ENCODE measurements at regions not wholly inside any gene's neighbourhood (a gene's known extent, or its start where the extent isn't known, plus 50 kb on each side); places are given as distances from the start of the nearest gene placed in this dataset.

DNA sequence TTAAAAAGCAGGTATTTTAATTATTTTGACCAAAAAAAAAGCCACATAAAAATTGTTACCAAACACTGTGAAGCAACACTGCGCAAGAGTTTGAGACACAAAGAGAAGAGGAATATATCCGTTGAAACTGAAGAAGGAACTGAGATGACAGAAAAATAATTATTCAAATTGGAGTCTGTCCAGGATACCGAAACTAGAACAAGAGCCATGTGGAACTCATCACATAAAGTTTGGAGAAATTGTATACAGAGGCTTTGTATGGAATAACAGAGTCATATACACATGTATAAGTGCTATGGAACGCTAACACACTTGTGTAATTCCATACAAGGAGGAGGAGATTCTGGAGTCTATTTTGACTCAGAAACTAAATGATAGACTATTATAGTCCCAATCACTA is 675.1 kb upstream of the ADGRL2 start:
- TF ChIP-seq, protein P1, sequence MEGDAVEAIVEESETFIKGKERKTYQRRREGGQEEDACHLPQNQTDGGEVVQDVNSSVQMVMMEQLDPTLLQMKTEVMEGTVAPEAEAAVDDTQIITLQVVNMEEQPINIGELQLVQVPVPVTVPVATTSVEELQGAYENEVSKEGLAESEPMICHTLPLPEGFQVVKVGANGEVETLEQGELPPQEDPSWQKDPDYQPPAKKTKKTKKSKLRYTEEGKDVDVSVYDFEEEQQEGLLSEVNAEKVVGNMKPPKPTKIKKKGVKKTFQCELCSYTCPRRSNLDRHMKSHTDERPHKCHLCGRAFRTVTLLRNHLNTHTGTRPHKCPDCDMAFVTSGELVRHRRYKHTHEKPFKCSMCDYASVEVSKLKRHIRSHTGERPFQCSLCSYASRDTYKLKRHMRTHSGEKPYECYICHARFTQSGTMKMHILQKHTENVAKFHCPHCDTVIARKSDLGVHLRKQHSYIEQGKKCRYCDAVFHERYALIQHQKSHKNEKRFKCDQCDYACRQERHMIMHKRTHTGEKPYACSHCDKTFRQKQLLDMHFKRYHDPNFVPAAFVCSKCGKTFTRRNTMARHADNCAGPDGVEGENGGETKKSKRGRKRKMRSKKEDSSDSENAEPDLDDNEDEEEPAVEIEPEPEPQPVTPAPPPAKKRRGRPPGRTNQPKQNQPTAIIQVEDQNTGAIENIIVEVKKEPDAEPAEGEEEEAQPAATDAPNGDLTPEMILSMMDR (IDR thresholded peaks at IDR 0.05) = no peak
- H3K27me3 ChIP-seq = no peaks in the 10 kb centered on the region
- peaks cover 32 to 52% of the 10 kb centered on the region in 2 experiments for H3K4me1 ChIP-seq (ENCODE audit: control insufficient read depth in 1 of 2, insufficient read depth in 1 of 2, low read depth in 1 of 2, low read length in 1 of 2)
- no peaks in the 10 kb centered on the region for H3K9me3 ChIP-seq
- H3K27ac ChIP-seq = peak overlapping the region; percentile 72
- no peaks in the 10 kb centered on the region for H3K36me3 ChIP-seq
- H3K4me3 ChIP-seq (ENCODE audit: low read depth in 1 of 2, low read length in 1 of 2) = peak overlapping the region; percentile 41 to 42

GRCh38 chr1:81121306-81121705 is 679.4 kb upstream of the ADGRL2 start:
- Histone ChIP-seq H3K27ac (peak overlapping the region; percentile 70), H3K36me3 (no peaks in the 10 kb centered on the region), H3K4me3 (ENCODE audit: low read depth in 1 of 2, low read length in 1 of 2) (no peak overlapping the region), H3K4me1 (ENCODE audit: control insufficient read depth in 1 of 2, insufficient read depth in 1 of 2, low read depth in 1 of 2, low read length in 1 of 2) (peaks cover 33 to 53% of the 10 kb centered on the region in 2 experiments), H3K27me3 (no peaks in the 10 kb centered on the region), H3K9me3 (no peaks in the 10 kb centered on the region)
- TF ChIP-seq, protein P1 (IDR thresholded peaks at IDR 0.05) = no peak

DNA sequence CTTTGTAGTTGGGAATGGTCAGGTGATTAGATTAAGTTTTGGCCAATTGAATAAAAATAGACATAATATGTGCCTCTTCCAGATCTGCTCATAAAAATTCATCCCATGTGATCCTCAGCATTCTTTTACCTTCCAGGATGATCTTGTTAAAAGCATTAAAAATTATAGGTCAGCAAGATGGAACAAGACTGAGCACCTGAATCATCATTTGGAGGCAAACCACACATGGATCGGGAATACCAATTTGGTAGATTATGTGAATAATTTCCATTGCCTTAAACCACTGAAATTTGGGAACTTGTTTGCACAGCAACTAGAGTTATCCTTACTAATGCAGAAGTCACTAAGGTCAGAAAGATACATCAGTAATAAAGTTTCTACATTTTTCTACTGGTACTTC is 681.4 kb upstream of the ADGRL2 start:
- Histone ChIP-seq H3K27me3 (no peaks in the 10 kb centered on the region), H3K9me3 (no peaks in the 10 kb centered on the region), H3K4me3 (ENCODE audit: low read depth in 1 of 2, low read length in 1 of 2) (no peak overlapping the region), H3K27ac (no peak overlapping the region), H3K4me1 (ENCODE audit: control insufficient read depth in 1 of 2, insufficient read depth in 1 of 2, low read depth in 1 of 2, low read length in 1 of 2) (peaks cover 17 to 33% of the 10 kb centered on the region in 2 experiments), H3K36me3 (no peaks in the 10 kb centered on the region)
- TF ChIP-seq, protein P1 (IDR thresholded peaks at IDR 0.05) = no peak

GRCh38 chr1:81118550-81118949 is 682.2 kb upstream of the ADGRL2 start:
- Histone ChIP-seq H3K4me1 (ENCODE audit: control insufficient read depth in 1 of 2, insufficient read depth in 1 of 2, low read depth in 1 of 2, low read length in 1 of 2) (peaks cover 17 to 32% of the 10 kb centered on the region in 2 experiments), H3K36me3 (no peaks in the 10 kb centered on the region), H3K4me3 (ENCODE audit: low read depth in 1 of 2, low read length in 1 of 2) (no peak overlapping the region), H3K27ac (no peak overlapping the region), H3K9me3 (no peaks in the 10 kb centered on the region), H3K27me3 (no peaks in the 10 kb centered on the region)
- TF ChIP-seq, protein P1 (IDR thresholded peaks at IDR 0.05) = no peak

- TF ChIP-seq, protein P1 (IDR thresholded peaks at IDR 0.05) = no peak
Measured at GRCh38 chr1:81115422-81115821, 685.3 kb upstream of the ADGRL2 start.

GRCh38 chr1:81114191-81114590 is 686.5 kb upstream of the ADGRL2 start:
- H3K9me3 ChIP-seq = no peaks in the 10 kb centered on the region
- no peaks in the 10 kb centered on the region for H3K4me1 ChIP-seq (ENCODE audit: control insufficient read depth in 1 of 2, insufficient read depth in 1 of 2, low read depth in 1 of 2, low read length in 1 of 2)
- H3K27ac ChIP-seq = no peak overlapping the region
- TF ChIP-seq, protein P1 (IDR thresholded peaks at IDR 0.05) = no peak
- H3K36me3 ChIP-seq = no peaks in the 10 kb centered on the region
- no peaks in the 10 kb centered on the region for H3K27me3 ChIP-seq
- no peak overlapping the region for H3K4me3 ChIP-seq (ENCODE audit: low read depth in 1 of 2, low read length in 1 of 2)

More at GRCh38 chr1:81115422-81115821, 685.3 kb upstream of the ADGRL2 start:
- Histone ChIP-seq H3K4me1 (ENCODE audit: control insufficient read depth in 1 of 2, insufficient read depth in 1 of 2, low read depth in 1 of 2, low read length in 1 of 2) (peaks cover under 1 to 5% of the 10 kb centered on the region in 2 experiments), H3K36me3 (no peaks in the 10 kb centered on the region), H3K27ac (no peak overlapping the region), H3K9me3 (no peaks in the 10 kb centered on the region), H3K4me3 (ENCODE audit: low read depth in 1 of 2, low read length in 1 of 2) (no peak overlapping the region), H3K27me3 (no peaks in the 10 kb centered on the region)

Data from neutrophil (primary cell).